ENCODE measurements at regions not wholly inside any gene's neighbourhood (a gene's known extent, or its start where the extent isn't known, plus 50 kb on each side); places are given as distances from the start of the nearest gene placed in this dataset.

DNA sequence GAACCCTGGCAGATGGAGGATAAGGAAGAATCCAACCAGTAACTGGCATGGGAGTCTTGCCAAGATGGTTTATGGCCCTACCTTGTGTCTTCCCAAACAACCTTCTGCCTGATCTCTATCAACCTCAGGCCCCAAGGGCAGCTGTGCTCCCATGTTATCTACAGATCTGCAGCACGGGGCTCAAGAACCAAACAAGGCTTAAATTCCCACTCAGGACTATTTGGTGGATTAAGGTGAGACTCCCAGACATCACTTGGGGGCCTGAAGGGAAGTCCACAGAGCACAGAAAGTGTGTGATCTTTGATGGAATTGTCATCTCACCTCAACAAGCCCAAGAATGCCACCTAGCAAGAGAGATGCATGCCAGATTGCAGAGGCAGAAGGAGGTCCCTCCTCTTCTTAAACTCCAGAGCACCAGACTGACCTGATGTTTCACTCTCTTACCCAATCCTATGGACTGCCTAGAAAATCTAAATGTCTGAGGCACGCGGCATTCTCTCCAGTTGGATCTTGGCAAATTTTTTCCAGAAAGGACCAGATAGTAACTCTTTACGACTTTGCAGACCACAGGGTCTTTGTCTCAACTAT, 759.5 kb upstream of the TBX3 start:
- TF ChIP-seq GATA3 (IDR thresholded peaks at IDR 0.05; ENCODE audit: low read depth, low read length) = no peak
- TF ChIP-seq GATA2 (IDR thresholded peaks at IDR 0.05; ENCODE audit: low read depth, low read length) = no peak
